Ishikawa (cell line): ENCODE measurements at regions not wholly inside any gene's neighbourhood (a gene's known extent, or its start where the extent isn't known, plus 50 kb on each side); places are given as distances from the start of the nearest gene placed in this dataset.

Experiments
- CEBPB ChIP-seq: IDR thresholded peaks from 2 replicates; pipeline ENCODE4 v1.6.1; 2012
- CREB1 ChIP-seq: IDR thresholded peaks from 2 replicates; pipeline ENCODE4 v1.6.1; 2012; ENCODE audit warnings: low read depth
- EGR1 ChIP-seq: IDR thresholded peaks from 2 replicates; pipeline ENCODE4 v1.6.1; 2012
- EP300 ChIP-seq: IDR thresholded peaks from 2 replicates; pipeline ENCODE4 v1.6.1; 2012; ENCODE audit warnings: borderline replicate concordance
- FOXM1 ChIP-seq: IDR thresholded peaks from 2 replicates; pipeline ENCODE4 v1.6.1; 2012; ENCODE audit warnings: low read depth, borderline replicate concordance
- NFIC ChIP-seq: IDR thresholded peaks from 2 replicates; pipeline ENCODE4 v1.6.1; 2012
- RAD21 ChIP-seq: IDR thresholded peaks from 2 replicates; pipeline ENCODE4 v1.6.1; 2012; ENCODE audit warnings: low read depth
- TAF1 ChIP-seq: IDR thresholded peaks from 2 replicates; pipeline ENCODE4 v1.6.1; 2012; ENCODE audit warnings: low read depth, mild to moderate bottlenecking
- TCF12 ChIP-seq: IDR thresholded peaks from 2 replicates; pipeline ENCODE4 v1.6.1; 2012; ENCODE audit warnings: low read depth
- TEAD4 ChIP-seq: IDR thresholded peaks from 2 replicates; pipeline ENCODE4 v1.6.1; 2012
- YY1 ChIP-seq: IDR thresholded peaks from 2 replicates; pipeline ENCODE4 v1.6.1; 2012; ENCODE audit warnings: low read depth
- ZBTB7A ChIP-seq: IDR thresholded peaks from 2 replicates; pipeline ENCODE4 v1.6.1; 2012; ENCODE audit warnings: low read depth
- TF ChIP-seq, protein P1 (sequence below): IDR thresholded peaks from 2 replicates; pipeline ENCODE4 v1.6.1; 2012
- TF ChIP-seq, protein P2 (sequence below): IDR thresholded peaks from 2 replicates; pipeline ENCODE4 v1.6.1; 2012; ENCODE audit warnings: low read depth, mild to moderate bottlenecking
- TF ChIP-seq, protein P3 (sequence below): IDR thresholded peaks from 2 replicates; pipeline ENCODE4 v1.6.1; 2012

DNA sequence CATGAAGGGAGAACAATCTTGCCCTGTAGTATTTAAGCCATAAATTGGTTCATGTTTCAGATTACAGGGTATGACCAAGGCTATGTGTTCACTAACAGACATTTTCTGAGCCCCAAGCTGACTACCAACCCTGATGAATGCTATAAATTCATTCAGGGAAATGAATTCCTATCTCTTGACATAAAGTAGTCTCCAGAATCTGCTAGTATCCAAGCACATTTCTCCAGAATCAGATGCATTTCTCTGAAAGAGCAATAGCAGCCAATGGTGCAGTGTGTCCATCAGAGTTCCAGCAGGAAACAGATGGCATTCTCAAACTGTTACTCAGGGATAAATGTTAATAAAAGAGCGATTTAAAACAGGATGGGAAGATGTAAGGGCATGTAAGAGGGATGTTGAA lies 226.4 kb downstream of the COG6 start:
- TF ChIP-seq ZBTB7A, result no peak
- TF ChIP-seq CREB1, result no peak
- TF ChIP-seq EP300, result no peak
- TF ChIP-seq NFIC, result no peak
- TF ChIP-seq, protein P1, sequence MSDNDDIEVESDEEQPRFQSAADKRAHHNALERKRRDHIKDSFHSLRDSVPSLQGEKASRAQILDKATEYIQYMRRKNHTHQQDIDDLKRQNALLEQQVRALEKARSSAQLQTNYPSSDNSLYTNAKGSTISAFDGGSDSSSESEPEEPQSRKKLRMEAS, result no peak
- no peak for TF ChIP-seq TEAD4
- TF ChIP-seq TAF1, result no peak
- TF ChIP-seq, protein P2, sequence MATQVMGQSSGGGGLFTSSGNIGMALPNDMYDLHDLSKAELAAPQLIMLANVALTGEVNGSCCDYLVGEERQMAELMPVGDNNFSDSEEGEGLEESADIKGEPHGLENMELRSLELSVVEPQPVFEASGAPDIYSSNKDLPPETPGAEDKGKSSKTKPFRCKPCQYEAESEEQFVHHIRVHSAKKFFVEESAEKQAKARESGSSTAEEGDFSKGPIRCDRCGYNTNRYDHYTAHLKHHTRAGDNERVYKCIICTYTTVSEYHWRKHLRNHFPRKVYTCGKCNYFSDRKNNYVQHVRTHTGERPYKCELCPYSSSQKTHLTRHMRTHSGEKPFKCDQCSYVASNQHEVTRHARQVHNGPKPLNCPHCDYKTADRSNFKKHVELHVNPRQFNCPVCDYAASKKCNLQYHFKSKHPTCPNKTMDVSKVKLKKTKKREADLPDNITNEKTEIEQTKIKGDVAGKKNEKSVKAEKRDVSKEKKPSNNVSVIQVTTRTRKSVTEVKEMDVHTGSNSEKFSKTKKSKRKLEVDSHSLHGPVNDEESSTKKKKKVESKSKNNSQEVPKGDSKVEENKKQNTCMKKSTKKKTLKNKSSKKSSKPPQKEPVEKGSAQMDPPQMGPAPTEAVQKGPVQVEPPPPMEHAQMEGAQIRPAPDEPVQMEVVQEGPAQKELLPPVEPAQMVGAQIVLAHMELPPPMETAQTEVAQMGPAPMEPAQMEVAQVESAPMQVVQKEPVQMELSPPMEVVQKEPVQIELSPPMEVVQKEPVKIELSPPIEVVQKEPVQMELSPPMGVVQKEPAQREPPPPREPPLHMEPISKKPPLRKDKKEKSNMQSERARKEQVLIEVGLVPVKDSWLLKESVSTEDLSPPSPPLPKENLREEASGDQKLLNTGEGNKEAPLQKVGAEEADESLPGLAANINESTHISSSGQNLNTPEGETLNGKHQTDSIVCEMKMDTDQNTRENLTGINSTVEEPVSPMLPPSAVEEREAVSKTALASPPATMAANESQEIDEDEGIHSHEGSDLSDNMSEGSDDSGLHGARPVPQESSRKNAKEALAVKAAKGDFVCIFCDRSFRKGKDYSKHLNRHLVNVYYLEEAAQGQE, result no peak
- TF ChIP-seq EGR1, result no peak
- TF ChIP-seq RAD21, result no peak
- TF ChIP-seq, protein P3, sequence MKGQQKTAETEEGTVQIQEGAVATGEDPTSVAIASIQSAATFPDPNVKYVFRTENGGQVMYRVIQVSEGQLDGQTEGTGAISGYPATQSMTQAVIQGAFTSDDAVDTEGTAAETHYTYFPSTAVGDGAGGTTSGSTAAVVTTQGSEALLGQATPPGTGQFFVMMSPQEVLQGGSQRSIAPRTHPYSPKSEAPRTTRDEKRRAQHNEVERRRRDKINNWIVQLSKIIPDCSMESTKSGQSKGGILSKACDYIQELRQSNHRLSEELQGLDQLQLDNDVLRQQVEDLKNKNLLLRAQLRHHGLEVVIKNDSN, result no peak
- TF ChIP-seq YY1, result no peak

DNA sequence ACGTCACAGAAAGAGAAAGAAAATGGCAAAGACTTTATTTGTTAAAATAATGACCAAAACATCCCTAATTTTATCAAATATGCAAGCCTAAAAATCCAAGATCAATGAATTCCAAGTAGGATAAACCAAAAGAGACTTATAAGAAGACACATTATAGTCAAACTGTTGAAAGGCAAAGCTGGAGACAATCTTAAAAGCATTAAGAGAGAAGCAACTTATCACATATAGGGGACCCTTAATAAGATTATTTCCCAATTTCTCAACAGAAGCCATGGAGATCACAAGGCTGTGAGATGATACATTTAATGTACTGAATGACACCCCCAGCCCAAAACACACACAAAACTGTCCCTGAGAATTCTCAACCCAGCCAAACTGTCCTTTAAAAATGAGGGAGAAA lies 228.7 kb downstream of the COG6 start:
- TF ChIP-seq NFIC (no peak), EP300 (no peak), TEAD4 (no peak), FOXM1 (no peak), TCF12 (no peak)
- TF ChIP-seq, protein P3, result no peak
- TF ChIP-seq, protein P2, result no peak

DNA sequence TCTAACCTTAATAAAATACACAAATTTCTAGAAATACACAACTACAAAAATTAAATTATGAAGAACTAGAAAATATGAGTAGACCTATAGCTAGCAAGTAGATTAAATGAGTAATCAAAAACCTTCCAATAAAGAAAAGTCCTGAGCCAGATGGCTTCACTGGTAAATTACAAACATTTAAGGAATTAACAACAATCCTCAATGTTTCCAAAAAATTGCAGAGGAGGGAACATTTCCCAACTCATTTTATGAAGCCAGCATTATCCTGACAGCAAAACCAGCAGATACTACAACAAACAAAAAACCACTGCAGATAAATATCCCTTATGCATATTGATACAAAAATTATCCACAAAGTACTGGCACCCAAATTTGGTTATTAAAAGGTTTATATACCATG lies 230.9 kb downstream of the COG6 start:
- TF ChIP-seq CREB1, result no peak
- TF ChIP-seq, protein P1, result no peak
- TF ChIP-seq, protein P3, result no peak
- TF ChIP-seq CEBPB, result no peak
- no peak for TF ChIP-seq TCF12
- no peak for TF ChIP-seq TAF1
- no peak for TF ChIP-seq EP300
- TF ChIP-seq FOXM1, result no peak
- TF ChIP-seq, protein P2, result no peak
- no peak for TF ChIP-seq RAD21
- no peak for TF ChIP-seq NFIC
- TF ChIP-seq TEAD4, result no peak
- TF ChIP-seq EGR1, result no peak
- no peak for TF ChIP-seq ZBTB7A
- no peak for TF ChIP-seq YY1

DNA sequence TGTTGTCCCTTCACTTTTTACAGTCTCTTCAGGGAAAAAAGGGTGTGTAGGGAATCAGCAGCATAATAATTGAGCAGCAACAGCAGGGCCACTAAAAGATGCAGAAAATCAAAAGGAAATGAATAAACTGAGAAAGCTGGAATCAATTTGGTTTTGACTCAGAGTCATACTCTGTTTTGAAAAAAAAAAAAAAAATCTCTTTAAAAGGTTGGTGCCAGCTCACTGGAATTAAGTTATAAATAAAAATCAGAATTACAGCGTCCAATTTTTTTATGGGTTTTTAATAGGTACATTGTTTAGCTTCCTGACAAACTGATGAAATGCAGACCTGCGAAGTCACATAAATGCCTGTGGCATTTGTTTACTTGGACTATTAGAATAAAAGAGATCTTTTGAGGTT lies 231.9 kb downstream of the COG6 start:
- TF ChIP-seq TEAD4 (no peak), CREB1 (no peak), TCF12 (no peak), ZBTB7A (no peak), YY1 (no peak), NFIC (no peak), RAD21 (no peak), EP300 (no peak), TAF1 (no peak), CEBPB (no peak), FOXM1 (no peak), EGR1 (no peak)
- TF ChIP-seq, protein P2, result no peak
- TF ChIP-seq, protein P1, result no peak
- TF ChIP-seq, protein P3, result no peak
